OCI-LY3 (cell line): ENCODE measurements at regions not wholly inside any gene's neighbourhood (a gene's known extent, or its start where the extent isn't known, plus 50 kb on each side); places are given as distances from the start of the nearest gene placed in this dataset.
"Not testable (repeated sequence)": the region's sequence is repeated elsewhere in the genome, so short reads cannot be mapped to it uniquely, and the experiment has no call there.

Experiments used
- EZH2phosphoT487 ChIP-seq: fragments of 200-600 bp; shearing (Covaris generic); IDR thresholded peaks from 2 replicates; pipeline ENCODE4 v1.6.1; 2018; ENCODE audit warnings: antibody characterized with exemption, mixed run types, low read depth
- TF ChIP-seq, protein P1 (sequence below): fragments of 200-600, 300-600 bp; sonication (generic); IDR thresholded peaks from 2 replicates; pipeline ENCODE4 v1.5.1; 2014; ENCODE audit warnings: antibody characterized with exemption, low read length, low read depth

GRCh38 chrY:18599606-18600005 is 53.1 kb downstream of the HSFY1 start:
- TF ChIP-seq, protein P1, sequence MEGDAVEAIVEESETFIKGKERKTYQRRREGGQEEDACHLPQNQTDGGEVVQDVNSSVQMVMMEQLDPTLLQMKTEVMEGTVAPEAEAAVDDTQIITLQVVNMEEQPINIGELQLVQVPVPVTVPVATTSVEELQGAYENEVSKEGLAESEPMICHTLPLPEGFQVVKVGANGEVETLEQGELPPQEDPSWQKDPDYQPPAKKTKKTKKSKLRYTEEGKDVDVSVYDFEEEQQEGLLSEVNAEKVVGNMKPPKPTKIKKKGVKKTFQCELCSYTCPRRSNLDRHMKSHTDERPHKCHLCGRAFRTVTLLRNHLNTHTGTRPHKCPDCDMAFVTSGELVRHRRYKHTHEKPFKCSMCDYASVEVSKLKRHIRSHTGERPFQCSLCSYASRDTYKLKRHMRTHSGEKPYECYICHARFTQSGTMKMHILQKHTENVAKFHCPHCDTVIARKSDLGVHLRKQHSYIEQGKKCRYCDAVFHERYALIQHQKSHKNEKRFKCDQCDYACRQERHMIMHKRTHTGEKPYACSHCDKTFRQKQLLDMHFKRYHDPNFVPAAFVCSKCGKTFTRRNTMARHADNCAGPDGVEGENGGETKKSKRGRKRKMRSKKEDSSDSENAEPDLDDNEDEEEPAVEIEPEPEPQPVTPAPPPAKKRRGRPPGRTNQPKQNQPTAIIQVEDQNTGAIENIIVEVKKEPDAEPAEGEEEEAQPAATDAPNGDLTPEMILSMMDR, result not testable (repeated sequence)
- TF ChIP-seq EZH2phosphoT487, result not testable (repeated sequence)
